Colonic mucosa (tissue), 4 donors: ENCODE measurements at regions not wholly inside any gene's neighbourhood (a gene's known extent, or its start where the extent isn't known, plus 50 kb on each side); places are given as distances from the start of the nearest gene placed in this dataset.

ENCODE experiments used
- DNase-seq: peaks from one replicate; pipeline ENCODE4 v3.0.0-alpha.2; 2020
- H3K27ac ChIP-seq: fragments of 200-600 bp; one replicate; pipeline ENCODE4 v1.8.0; 2021
- H3K27me3 ChIP-seq: fragments of 200-600 bp; one replicate; pipeline ENCODE4 v1.8.0; 2021
- H3K36me3 ChIP-seq: fragments of 200-600 bp; one replicate; pipeline ENCODE4 v1.8.0; 2021
- H3K4me1 ChIP-seq: fragments of 200-600 bp; one replicate; pipeline ENCODE4 v1.8.0; 2021; ENCODE audit warnings: mild to moderate bottlenecking
- H3K4me3 ChIP-seq: fragments of 200-600 bp; one replicate; pipeline ENCODE4 v1.8.0; 2021
- H3K9ac ChIP-seq, 2 donors: one replicate each; pipeline ENCODE4 v1.7.0; 2013; ENCODE audit warnings: control low read depth in 2 of 2, low read depth in 2 of 2, low read length in 2 of 2
- H3K9me3 ChIP-seq: fragments of 200-600 bp; one replicate; pipeline ENCODE4 v1.8.0; 2021
- intact Hi-C: fragments of 100-400 bp; cut with DNase I; formaldehyde crosslinking; loops from one replicate; pipeline ENCODE4 v1.14.1; 2022
- TF ChIP-seq, protein P1 (sequence below): fragments of 200-600 bp; IDR thresholded peaks from one replicate; pipeline ENCODE4 v1.8.0; 2022; ENCODE audit warnings: antibody characterized with exemption, mild to moderate bottlenecking
- donor health status: healthy.
- donor health status: DM: no; HTN: no; CAD: no.
- donor health status: DM: no; HTN: no; CAD: no.

DNA sequence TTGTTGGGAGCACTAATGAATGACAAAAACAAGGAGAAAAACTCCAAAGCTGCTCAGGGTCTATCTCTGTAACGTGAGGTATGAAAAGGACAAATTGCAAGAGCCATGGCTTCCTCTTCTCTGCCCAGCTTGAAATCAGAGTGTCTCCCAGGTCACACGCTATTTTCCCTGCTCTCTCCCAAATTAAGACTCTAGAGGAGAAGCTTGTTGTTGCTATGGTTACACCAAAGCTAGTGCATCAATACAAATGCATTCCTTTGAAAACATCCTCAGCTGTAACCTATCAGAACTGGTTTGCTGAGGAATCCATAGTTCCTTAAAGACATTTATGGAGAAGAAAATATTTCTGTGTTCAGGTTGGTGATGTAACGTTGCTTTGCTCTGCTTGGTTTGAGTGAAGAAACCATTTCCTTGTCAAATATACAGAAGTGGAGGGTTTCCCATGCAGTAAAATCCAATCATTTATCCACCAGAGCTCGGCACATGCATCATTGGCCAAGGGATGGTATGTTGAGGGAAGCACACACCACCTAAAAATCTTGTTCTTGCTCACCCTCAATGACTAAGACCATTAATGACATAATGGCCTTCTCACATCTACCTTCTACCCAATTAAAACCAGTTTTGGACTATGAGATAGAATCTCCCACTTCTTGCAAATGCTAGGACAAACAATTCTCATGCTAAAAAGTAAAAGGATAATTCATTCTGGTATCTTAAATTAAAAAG, 2135.6 kb upstream of the CELF4 start:
- intact Hi-C loops: no loop called here
- DNase-seq: no peak

DNA sequence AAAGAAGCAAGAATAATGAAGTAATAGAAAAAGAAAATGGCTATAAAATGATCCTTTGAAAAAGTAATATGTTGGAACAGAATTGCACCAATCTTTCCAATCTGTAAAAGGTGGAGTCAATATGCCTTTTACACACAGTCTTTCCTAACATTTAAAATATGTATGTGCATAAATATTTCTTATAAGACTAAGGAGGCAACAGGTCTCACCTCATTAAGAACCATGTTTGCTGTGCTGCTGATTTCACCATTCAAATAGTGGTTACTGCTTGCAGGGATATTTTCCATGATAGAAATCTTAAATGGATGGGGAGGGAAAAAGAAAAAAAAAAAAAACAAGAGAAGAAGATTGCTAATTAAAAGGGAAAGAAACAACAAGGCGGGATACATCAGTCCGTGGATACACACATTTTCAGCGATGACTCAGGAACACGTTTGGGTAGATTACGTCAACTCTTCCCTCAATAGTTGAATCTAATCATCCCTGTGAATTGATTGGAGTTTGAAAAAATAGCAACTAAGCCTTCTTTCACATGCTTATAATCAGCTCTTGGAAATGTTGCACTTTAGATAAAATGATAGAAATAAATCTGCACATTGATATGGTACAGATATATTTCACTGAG, 2133.9 kb upstream of the CELF4 start:
- Histone ChIP-seq H3K9me3 (no peaks in the 10 kb centered on the region), H3K27ac (no peak overlapping the region), H3K4me3 (no peak overlapping the region), H3K27me3 (no peaks in the 10 kb centered on the region), H3K9ac (no peak overlapping the region), H3K36me3 (no peaks in the 10 kb centered on the region), H3K4me1 (no peaks in the 10 kb centered on the region)
- intact Hi-C loops: no loop called here
- TF ChIP-seq, protein P1, sequence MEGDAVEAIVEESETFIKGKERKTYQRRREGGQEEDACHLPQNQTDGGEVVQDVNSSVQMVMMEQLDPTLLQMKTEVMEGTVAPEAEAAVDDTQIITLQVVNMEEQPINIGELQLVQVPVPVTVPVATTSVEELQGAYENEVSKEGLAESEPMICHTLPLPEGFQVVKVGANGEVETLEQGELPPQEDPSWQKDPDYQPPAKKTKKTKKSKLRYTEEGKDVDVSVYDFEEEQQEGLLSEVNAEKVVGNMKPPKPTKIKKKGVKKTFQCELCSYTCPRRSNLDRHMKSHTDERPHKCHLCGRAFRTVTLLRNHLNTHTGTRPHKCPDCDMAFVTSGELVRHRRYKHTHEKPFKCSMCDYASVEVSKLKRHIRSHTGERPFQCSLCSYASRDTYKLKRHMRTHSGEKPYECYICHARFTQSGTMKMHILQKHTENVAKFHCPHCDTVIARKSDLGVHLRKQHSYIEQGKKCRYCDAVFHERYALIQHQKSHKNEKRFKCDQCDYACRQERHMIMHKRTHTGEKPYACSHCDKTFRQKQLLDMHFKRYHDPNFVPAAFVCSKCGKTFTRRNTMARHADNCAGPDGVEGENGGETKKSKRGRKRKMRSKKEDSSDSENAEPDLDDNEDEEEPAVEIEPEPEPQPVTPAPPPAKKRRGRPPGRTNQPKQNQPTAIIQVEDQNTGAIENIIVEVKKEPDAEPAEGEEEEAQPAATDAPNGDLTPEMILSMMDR: no peak
- no peak for DNase-seq

More for the DNA sequence above, 2135.6 kb upstream of the CELF4 start:
- Histone ChIP-seq H3K36me3 (no peaks in the 10 kb centered on the region), H3K4me3 (no peak overlapping the region), H3K27me3 (no peaks in the 10 kb centered on the region), H3K27ac (no peak overlapping the region), H3K9ac (no peak overlapping the region), H3K9me3 (no peaks in the 10 kb centered on the region), H3K4me1 (no peaks in the 10 kb centered on the region)
- TF ChIP-seq, protein P1: no peak

- H3K9ac ChIP-seq: no peak overlapping the region
- intact Hi-C loops: no loop called here
- H3K36me3 ChIP-seq: no peaks in the 10 kb centered on the region
- TF ChIP-seq, protein P1: no peak
- H3K27me3 ChIP-seq: no peaks in the 10 kb centered on the region
- H3K4me1 ChIP-seq: no peaks in the 10 kb centered on the region
- H3K9me3 ChIP-seq: no peaks in the 10 kb centered on the region
- no peak for DNase-seq
- no peak overlapping the region for H3K27ac ChIP-seq
- H3K4me3 ChIP-seq: no peak overlapping the region
Measured at GRCh38 chr18:39698436-39698835, 2132.8 kb upstream of the CELF4 start.

GRCh38 chr18:39693359-39693758, 2127.8 kb upstream of the CELF4 start:
- no peaks in the 10 kb centered on the region for H3K27me3 ChIP-seq
- no peaks in the 10 kb centered on the region for H3K36me3 ChIP-seq
- no peaks in the 10 kb centered on the region for H3K4me1 ChIP-seq
- intact Hi-C loops: no loop called here
- TF ChIP-seq, protein P1: no peak
- no peaks in the 10 kb centered on the region for H3K9me3 ChIP-seq
- H3K27ac ChIP-seq: no peak overlapping the region
- no peak for DNase-seq
- H3K9ac ChIP-seq: no peak overlapping the region
- H3K4me3 ChIP-seq: no peak overlapping the region

DNA sequence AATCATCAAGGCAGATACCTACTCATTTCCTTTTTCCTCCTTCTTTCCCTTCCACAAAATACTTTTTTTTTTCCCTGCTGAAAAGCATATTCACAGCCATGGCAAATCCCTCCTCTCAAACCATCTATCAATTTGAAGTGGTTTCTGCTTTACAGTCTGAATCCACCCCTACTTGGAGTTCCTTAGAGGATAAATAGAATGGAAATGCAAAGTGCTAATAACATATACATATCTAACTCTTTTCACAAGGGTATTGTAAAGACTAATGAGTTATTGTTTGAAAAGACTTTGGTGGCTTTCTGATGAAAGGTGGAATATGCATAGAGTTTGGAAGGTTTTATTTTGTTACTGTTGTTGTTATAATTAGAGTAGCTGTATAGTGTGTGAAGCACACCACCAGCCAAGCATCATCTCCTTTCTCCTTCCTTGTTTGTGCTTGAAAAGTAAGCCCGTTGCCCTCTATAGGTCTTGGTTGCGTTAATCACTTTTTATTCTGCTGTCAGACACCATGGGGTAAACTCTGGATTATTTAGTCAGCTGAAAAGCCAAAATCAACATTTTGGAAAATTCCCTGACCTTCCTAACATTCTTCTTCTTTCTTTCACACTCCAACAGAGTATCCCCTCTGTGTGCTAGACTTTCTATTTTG, 2126.9 kb upstream of the CELF4 start:
- intact Hi-C loops: no loop called here
- no peaks in the 10 kb centered on the region for H3K4me1 ChIP-seq
- H3K9ac ChIP-seq: no peak overlapping the region
- no peak overlapping the region for H3K27ac ChIP-seq
- no peaks in the 10 kb centered on the region for H3K9me3 ChIP-seq
- DNase-seq: no peak
- TF ChIP-seq, protein P1: no peak
- no peak overlapping the region for H3K4me3 ChIP-seq
- no peaks in the 10 kb centered on the region for H3K27me3 ChIP-seq
- no peaks in the 10 kb centered on the region for H3K36me3 ChIP-seq
